ENCODE measurements at regions not wholly inside any gene's neighbourhood (a gene's known extent, or its start where the extent isn't known, plus 50 kb on each side); places are given as distances from the start of the nearest gene placed in this dataset.

DNA sequence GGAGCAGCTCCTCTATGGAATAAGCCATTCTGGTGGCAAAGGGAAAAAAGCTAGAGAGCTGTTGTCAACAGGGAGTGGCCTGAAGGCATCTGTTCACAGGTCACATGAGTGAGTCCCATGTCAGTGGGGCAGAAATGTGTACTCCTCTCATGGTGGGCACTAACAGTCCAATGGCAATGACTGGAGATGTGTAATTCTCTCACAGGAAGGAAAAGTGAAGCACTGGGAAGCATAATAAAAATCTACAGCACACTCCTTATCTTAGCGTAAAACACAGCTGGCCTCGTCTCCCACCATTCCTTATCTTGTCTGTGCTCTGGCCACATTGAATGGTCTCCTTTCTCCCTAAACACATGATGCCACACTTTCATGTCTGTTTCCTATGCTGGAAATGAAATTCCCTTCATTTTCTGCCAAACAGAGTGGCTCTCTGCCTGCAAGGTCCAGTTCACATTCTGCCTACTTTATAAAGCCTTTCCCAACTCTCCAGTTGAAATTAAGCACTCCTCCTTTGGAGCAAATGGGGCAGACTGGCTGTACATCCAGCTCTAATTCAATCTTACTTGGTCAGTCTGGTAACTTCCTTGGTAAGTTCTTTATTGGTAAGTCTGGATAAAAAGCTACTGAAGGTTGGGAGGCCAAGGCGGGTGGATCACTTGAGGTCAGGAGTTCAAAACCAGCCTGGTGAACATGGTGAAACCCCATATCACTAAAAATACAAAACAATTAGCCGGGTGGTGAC, 139.8 kb downstream of the RPL22L1 start:
- DNase-seq (ENCODE audit: low read depth), result no peak

DNA sequence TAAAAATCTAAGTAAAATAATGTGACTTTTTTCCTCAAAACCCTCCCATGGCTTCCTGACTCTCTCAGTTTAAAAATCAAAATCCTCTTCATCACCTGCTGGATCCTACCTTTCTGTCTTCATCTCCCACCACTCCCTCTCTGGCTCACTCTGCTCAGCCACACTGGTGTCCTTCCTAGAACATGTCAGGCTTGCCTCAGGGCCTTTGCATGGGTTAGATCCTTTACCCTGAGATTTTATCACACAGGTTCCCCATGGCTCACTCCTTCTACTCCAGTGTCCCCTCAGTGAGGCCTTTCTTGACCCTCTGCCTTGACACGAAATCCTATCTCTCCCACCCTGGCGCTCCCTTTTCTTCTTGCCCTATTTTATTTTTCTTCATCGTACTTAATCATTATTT, 141.8 kb downstream of the RPL22L1 start:
- no peak for DNase-seq (ENCODE audit: low read depth)

DNA sequence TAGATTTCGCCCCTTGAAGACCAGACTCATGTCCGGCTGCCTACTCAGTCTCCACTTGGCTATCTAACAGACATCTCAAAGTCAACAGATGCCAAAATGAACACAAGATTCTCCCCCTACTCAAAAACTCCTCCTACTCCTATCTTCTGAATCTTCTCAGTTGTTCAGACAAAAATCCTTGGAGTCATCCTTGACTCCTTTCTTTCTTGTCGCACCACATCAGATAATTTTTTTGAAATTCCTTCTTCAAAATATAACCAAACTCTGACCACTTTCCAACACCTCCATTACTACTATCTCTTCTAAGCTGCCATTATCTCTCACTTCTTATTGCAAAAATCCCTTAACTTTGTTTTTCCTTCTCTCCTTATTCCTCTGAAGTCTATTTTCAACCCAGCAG, 141.9 kb upstream of the SLC7A14 start:
- DNase-seq (ENCODE audit: low read depth), result no peak

DNA sequence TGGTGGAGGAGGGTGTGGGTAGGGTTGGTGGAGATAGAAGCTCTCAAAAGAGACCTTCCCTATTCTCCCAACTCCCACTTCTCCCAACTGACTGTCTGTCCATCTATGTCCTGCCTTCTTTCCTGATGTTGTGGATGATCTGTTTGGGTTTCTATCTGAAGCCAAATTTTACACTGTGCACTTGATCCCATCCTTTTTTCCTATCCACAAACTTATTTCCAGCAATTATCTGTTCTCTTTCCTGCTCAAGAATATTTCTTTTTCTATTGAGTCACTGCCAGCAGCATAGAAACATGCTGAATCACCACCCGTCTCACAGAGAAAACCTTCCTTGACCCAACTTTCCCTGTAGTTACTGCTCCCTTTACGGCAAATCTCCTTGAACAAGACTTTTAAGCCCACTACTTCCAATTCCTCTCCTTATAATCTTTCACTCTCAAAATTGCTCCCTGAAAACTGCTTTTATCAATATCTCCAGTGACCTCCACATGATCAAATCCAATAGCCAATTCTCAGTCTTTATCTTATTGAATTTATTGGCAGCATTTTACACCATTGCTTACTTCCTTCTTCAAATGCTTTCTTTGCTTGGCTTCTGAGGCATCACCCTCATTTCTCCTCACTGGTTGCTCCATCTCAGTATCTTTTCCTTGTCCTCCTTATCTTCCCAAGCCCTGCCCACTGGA, 141.2 kb upstream of the SLC7A14 start:
- DNase-seq (ENCODE audit: low read depth), result peak; percentile 91

DNA sequence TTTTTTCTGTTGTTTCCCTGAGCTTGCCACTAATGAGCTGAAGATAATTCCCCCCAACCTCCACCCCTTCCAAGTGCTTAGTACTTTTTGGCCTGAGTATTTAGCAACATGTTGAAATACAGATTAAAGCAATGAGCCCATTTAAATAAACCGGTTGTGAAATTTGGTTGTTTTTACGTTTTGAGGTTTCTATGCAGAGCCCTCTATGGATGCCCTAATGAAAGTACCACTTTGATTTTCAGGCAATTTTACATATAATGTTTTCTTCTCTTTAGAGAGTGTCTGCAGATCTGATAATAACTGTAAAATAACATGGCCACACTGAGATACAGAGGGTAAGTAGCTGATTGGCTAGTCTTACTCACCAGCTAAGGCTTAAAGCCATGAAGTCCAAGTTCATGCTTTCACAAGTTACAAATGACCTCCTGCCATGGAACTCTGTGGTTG, 139.4 kb upstream of the SLC7A14 start:
- DNase-seq (ENCODE audit: low read depth), result no peak

GRCh38 chr3:170724599-170725280, 138.9 kb upstream of the SLC7A14 start:
- peak; percentile 89 for DNase-seq (ENCODE audit: low read depth)

DNA sequence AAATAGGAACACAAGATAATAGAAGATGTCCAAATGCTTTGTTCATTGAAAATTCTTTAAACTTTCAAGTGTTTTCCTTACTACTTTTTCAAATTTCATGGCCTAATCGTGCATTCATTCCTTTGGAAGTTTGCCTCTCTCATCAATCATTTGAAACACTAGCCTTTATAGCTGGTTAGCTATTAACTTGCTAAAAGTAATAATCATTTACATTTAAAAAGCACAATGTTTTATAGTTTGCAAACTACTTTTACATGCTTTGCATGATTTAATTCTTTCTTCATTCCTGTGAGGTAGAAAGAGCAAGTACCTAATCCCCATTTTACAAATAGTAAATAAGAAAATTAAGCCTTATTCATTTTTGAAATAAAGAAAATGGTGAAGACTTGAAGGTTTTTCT, 137.4 kb upstream of the SLC7A14 start:
- no peak for DNase-seq (ENCODE audit: low read depth)

GRCh38 chr3:170721563-170721962, 135.7 kb upstream of the SLC7A14 start:
- no peak for DNase-seq (ENCODE audit: low read depth)

DNA sequence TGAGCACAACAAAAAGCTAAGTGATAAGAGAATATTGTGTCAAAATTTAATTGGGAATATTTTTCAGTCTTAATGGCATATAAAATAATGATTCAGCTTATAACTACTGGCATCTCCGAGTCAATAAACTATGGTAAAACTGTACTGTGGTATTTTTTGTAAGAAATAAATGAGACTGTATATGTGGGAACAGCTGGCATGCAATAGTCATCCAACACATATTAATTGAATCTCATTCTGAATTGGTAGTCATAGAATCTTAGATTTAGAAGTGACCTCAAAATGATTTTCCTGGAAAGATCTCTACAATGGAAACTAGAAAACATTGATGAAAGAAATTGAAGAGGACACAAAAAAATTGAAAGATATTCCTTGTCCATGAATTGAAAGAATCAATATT, 133.4 kb upstream of the SLC7A14 start:
- no peak for DNase-seq (ENCODE audit: low read depth)

DNA sequence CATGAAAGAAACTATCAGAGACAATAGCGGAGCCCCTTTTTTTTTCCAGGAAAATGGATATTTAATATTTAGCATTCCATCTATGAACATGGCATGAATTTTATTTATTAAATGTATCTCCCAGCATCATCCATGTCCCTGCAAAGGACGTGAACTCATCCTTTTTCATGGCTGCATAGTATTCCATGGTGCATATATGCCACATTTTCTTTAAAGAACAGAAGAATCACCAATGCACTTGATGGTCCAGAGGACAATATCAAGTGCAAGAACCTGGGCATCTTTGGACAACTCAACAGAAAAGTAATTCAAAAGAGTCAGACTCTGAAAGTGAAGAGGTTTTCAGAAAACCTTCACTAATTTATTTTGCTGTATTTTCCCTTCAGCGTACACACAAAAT, 133.0 kb upstream of the SLC7A14 start:
- DNase-seq (ENCODE audit: low read depth), result no peak

GRCh38 chr3:170717410-170718402, 131.8 kb upstream of the SLC7A14 start:
- DNase-seq (ENCODE audit: low read depth), result peak; percentile 63

DNA sequence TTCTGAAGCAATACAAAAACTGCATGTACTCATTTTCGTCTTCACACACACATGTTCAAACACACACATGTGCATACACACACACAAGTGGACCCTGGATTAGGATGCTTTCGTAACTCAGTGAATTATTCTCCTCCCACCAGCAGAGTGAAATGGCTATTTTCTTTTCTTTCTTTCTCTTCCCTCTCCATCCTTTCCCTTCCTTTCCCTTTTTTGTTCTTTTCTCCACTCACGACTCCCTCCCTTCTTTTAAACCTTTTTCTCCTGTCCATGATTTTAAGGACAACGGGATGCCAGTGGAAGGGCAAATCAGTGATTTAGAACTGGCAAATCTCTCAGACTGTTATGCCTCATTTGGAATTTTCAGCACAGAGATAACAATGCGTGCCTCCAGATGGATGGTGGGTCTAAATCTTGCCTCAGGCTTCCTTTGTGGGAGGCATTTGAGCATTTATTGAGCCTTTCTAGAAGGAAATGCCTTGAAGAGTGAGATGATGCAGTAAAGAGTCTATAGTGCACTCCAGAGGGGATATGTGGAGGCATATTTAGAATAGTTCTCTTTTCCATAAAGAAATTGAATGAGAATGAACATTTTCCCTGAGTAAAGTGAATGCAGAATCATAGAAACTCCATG, 130.4 kb upstream of the SLC7A14 start:
- DNase-seq (ENCODE audit: low read depth), result peak; percentile 73

DNA sequence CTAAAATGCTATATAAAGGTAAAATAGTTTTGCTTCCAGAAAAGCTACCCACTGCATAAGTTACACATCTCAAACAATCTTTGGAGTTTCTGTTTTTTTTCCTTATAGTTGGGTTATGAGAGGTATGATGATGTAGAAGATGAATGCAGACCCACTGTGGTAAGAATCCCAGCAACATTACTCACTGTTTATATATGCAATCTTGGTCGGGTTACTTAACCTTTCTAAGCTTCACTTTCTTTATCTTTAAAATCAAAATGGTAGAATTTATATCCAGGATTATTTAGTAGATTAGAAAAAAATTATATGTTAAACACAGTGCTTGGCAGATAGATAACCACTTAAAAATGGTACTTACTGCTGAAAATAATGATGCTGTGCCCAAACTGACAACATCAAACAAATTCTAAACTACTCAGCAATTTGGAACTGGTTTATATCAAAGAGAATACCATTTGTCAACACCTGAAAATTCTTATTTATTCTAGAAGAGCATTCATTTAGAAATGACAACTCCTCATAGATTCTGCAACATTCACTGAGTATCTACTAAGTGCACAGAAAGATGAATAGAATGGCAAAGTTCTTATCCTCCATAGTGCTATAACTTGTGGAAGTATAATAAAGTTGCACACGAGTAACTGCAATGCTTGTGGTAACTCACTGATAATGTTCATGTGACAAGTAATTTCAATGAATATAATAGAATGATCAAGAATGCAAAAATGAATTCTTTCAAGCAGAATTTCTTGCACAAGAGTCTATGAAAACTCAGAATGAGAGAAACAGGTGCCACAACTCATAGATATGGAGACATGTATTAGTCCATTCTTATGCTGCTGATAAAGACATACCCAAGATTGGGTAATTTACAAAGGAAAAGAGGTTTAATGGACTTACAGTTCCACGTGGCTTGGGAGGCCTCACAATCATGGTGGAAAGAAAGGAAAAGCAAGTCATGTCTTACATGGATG, 129.0 kb upstream of the SLC7A14 start:
- DNase-seq (ENCODE audit: low read depth), result peak; percentile 87

DNA sequence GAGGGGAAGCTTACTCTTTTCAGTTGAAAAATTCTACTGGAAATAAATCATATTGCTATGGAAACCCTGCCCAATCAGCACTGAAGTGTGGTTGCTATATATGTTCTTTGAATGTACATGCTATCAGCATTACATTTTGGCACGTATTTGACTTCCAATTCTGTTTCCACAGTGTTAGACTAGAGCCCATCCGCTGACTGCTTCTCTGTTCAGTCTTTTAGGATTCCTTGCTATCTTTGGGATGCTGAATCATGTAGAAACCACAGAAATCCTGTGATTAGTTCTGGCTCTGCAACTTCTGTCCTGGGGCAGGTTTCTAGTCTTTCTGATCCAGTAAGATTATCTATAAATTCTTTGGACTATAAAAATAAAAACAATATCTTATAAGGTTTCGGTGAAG, 128.2 kb upstream of the SLC7A14 start:
- peak; percentile 85 for DNase-seq (ENCODE audit: low read depth)

- DNase-seq (ENCODE audit: low read depth), result no peak
Measured at GRCh38 chr3:170713653-170714052, 127.8 kb upstream of the SLC7A14 start.

GRCh38 chr3:170712798-170713197, 126.9 kb upstream of the SLC7A14 start:
- DNase-seq (ENCODE audit: low read depth), result peak; percentile 54

DNA sequence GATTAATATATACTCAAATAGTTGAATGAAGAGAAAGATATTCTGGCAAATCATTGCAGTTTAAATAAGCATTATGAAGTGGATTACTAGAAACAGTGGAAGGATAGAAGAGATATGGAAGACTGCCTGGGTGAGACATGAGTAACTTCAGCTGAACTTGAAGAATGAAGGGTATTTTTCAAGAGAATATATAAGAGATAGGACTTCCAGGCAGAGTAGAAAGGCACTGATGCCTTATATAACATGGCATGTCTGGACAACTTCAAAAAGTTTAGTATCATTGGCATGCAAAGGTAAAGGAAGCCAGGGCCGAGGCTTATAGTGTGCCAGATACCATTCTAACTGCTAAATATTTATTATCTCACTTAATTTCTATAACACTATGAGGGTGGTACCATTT, 126.5 kb upstream of the SLC7A14 start:
- DNase-seq (ENCODE audit: low read depth), result peak; percentile 52

GRCh38 chr3:170711786-170712185, 125.9 kb upstream of the SLC7A14 start:
- DNase-seq (ENCODE audit: low read depth), result peak; percentile 47

DNA sequence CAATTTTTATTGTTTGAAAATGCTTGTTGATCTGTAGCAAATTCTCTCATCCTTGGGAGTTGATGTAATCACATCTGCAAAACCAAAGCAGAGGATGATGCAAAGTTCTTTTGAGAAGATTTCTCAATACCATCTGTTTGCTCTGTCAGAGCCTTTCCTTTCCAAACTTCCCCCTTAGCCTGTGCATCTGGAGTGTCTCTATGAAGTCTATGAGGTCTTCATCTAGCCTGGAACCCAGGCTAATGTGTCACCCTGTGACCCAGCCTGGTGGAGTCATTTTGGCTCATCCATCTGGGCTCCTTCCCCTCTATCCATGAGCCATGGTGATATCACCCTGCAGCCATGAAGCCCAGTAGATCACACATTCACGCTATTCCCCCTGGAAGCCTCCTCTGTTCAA, 123.2 kb upstream of the SLC7A14 start:
- peak; percentile 88 for DNase-seq (ENCODE audit: low read depth)

GRCh38 chr3:170707899-170708298, 122.0 kb upstream of the SLC7A14 start:
- no peak for DNase-seq (ENCODE audit: low read depth)

All from EH (cell line).